IPS-20b (cell line): ENCODE measurements at regions not wholly inside any gene's neighbourhood (a gene's known extent, or its start where the extent isn't known, plus 50 kb on each side); places are given as distances from the start of the nearest gene placed in this dataset.

Experiments used
- H3K27ac ChIP-seq: one replicate; pipeline ENCODE4 v1.5.1; 2013; ENCODE audit warnings: low read length
- H3K27me3 ChIP-seq: 2 replicates; pipeline ENCODE4 v1.6.1; 2013; ENCODE audit warnings: mild to moderate bottlenecking, low read length, inconsistent platforms; ENCODE audit not compliant: insufficient read depth
- H3K36me3 ChIP-seq: 2 replicates; pipeline ENCODE4 v1.6.1; 2013; ENCODE audit warnings: low read depth, mild to moderate bottlenecking, inconsistent platforms, low read length, moderate library complexity; ENCODE audit not compliant: insufficient read depth
- H3K4me1 ChIP-seq: 2 replicates; pipeline ENCODE4 v1.6.1; 2013; ENCODE audit warnings: mild to moderate bottlenecking, control low read depth, inconsistent platforms, low read length, moderate library complexity; ENCODE audit not compliant: insufficient read depth
- H3K4me3 ChIP-seq: 2 replicates; pipeline ENCODE4 v1.5.1; 2013; ENCODE audit warnings: mild to moderate bottlenecking, low read length, inconsistent platforms
- H3K9ac ChIP-seq: 2 replicates; pipeline ENCODE4 v1.6.1; 2013; ENCODE audit warnings: low read depth, mild to moderate bottlenecking, inconsistent platforms, low read length, moderate library complexity
- H3K9me3 ChIP-seq: 2 replicates; pipeline ENCODE4 v1.6.1; 2013; ENCODE audit warnings: mild to moderate bottlenecking, low read depth, low read length, inconsistent platforms; ENCODE audit not compliant: insufficient read depth

- no peaks in the 10 kb centered on the region for H3K27me3 ChIP-seq
- H3K4me1 ChIP-seq = no peaks in the 10 kb centered on the region
- no peak overlapping the region for H3K9ac ChIP-seq
- no peaks in the 10 kb centered on the region for H3K9me3 ChIP-seq
- H3K27ac ChIP-seq = no peak overlapping the region
- H3K4me3 ChIP-seq = no peak overlapping the region
- no peaks in the 10 kb centered on the region for H3K36me3 ChIP-seq
These were observed 366.9 kb upstream of the ZNF608 start for GRCh38 chr5:125113328-125113727.

- no peak overlapping the region for H3K27ac ChIP-seq
- no peak overlapping the region for H3K4me3 ChIP-seq
- H3K4me1 ChIP-seq = peaks cover 11% of the 10 kb centered on the region; the same call in 1 of the 2 replicates
- H3K9ac ChIP-seq = no peak overlapping the region
- H3K9me3 ChIP-seq = no peaks in the 10 kb centered on the region
- H3K36me3 ChIP-seq = no peaks in the 10 kb centered on the region
- H3K27me3 ChIP-seq = no peaks in the 10 kb centered on the region
These were observed 368.7 kb upstream of the ZNF608 start for GRCh38 chr5:125115195-125115525.

- Histone ChIP-seq H3K27me3 (no peaks in the 10 kb centered on the region), H3K4me1 (peaks cover 13% of the 10 kb centered on the region; the same call in 1 of the 2 replicates), H3K9me3 (no peaks in the 10 kb centered on the region), H3K27ac (no peak overlapping the region), H3K4me3 (no peak overlapping the region), H3K9ac (no peak overlapping the region), H3K36me3 (no peaks in the 10 kb centered on the region)
These were observed 371.1 kb upstream of the ZNF608 start for GRCh38 chr5:125117566-125117965.

- Histone ChIP-seq H3K9ac (no peak overlapping the region), H3K27me3 (no peaks in the 10 kb centered on the region), H3K4me1 (peaks cover 13% of the 10 kb centered on the region; the same call in 1 of the 2 replicates), H3K36me3 (no peaks in the 10 kb centered on the region), H3K27ac (no peak overlapping the region), H3K4me3 (peak overlapping the region; percentile 24; the same call in 1 of the 2 replicates), H3K9me3 (no peaks in the 10 kb centered on the region)
These were observed 373.6 kb upstream of the ZNF608 start for GRCh38 chr5:125120012-125120411.

- Histone ChIP-seq H3K4me3 (no peak overlapping the region), H3K36me3 (no peaks in the 10 kb centered on the region), H3K9me3 (no peaks in the 10 kb centered on the region), H3K9ac (no peak overlapping the region), H3K4me1 (peaks cover 1% of the 10 kb centered on the region; the same call in 1 of the 2 replicates), H3K27me3 (no peaks in the 10 kb centered on the region), H3K27ac (no peak overlapping the region)
These were observed 378.8 kb upstream of the ZNF608 start for GRCh38 chr5:125125031-125125823.

- Histone ChIP-seq H3K27ac (no peak overlapping the region), H3K36me3 (no peaks in the 10 kb centered on the region), H3K4me3 (no peak overlapping the region), H3K9me3 (no peaks in the 10 kb centered on the region), H3K4me1 (no peaks in the 10 kb centered on the region), H3K27me3 (no peaks in the 10 kb centered on the region), H3K9ac (no peak overlapping the region)
These were observed 379.6 kb upstream of the ZNF608 start for GRCh38 chr5:125126050-125126449.

GRCh38 chr5:125129151-125129806 is 382.8 kb upstream of the ZNF608 start:
- no peak overlapping the region for H3K9ac ChIP-seq
- no peaks in the 10 kb centered on the region for H3K36me3 ChIP-seq
- peaks cover under 1% of the 10 kb centered on the region; the same call in 1 of the 2 replicates for H3K4me1 ChIP-seq
- H3K4me3 ChIP-seq = no peak overlapping the region
- no peaks in the 10 kb centered on the region for H3K27me3 ChIP-seq
- H3K27ac ChIP-seq = no peak overlapping the region
- H3K9me3 ChIP-seq = no peaks in the 10 kb centered on the region

GRCh38 chr5:125130591-125130990 is 384.2 kb upstream of the ZNF608 start:
- Histone ChIP-seq H3K9me3 (no peaks in the 10 kb centered on the region), H3K27ac (no peak overlapping the region), H3K36me3 (no peaks in the 10 kb centered on the region), H3K4me3 (no peak overlapping the region), H3K27me3 (no peaks in the 10 kb centered on the region), H3K9ac (no peak overlapping the region), H3K4me1 (peaks cover 10% of the 10 kb centered on the region; the same call in 1 of the 2 replicates)

GRCh38 chr5:125134216-125135081 is 388.0 kb upstream of the ZNF608 start:
- Histone ChIP-seq H3K4me3 (no peak overlapping the region), H3K9me3 (no peaks in the 10 kb centered on the region), H3K27ac (no peak overlapping the region), H3K36me3 (no peaks in the 10 kb centered on the region), H3K9ac (no peak overlapping the region), H3K4me1 (peaks cover 10% of the 10 kb centered on the region; the same call in 1 of the 2 replicates), H3K27me3 (no peaks in the 10 kb centered on the region)

GRCh38 chr5:125137535-125137934 is 391.1 kb upstream of the ZNF608 start:
- Histone ChIP-seq H3K9ac (no peak overlapping the region), H3K4me3 (no peak overlapping the region), H3K9me3 (no peaks in the 10 kb centered on the region), H3K27ac (no peak overlapping the region), H3K4me1 (peaks cover 10% of the 10 kb centered on the region; the same call in 1 of the 2 replicates), H3K36me3 (no peaks in the 10 kb centered on the region), H3K27me3 (no peaks in the 10 kb centered on the region)

GRCh38 chr5:125138266-125138665 is 391.8 kb upstream of the ZNF608 start:
- Histone ChIP-seq H3K27ac (no peak overlapping the region), H3K4me3 (no peak overlapping the region), H3K36me3 (no peaks in the 10 kb centered on the region), H3K9ac (no peak overlapping the region), H3K9me3 (no peaks in the 10 kb centered on the region), H3K4me1 (peaks cover 10% of the 10 kb centered on the region; the same call in 1 of the 2 replicates), H3K27me3 (no peaks in the 10 kb centered on the region)
